Cardiac muscle cell (in vitro differentiated cells and primary cell): ENCODE measurements at regions not wholly inside any gene's neighbourhood (a gene's known extent, or its start where the extent isn't known, plus 50 kb on each side); places are given as distances from the start of the nearest gene placed in this dataset.

Experiments used
- DNase-seq, 2 donors: peaks; one replicate each; pipeline versions ENCODE4 v3.0.0 to v3.0.0-alpha.2; 2010 to 2017; ENCODE audit warnings: low read depth in 1 of 2, low spot score in 1 of 2
- H3K27ac ChIP-seq: fragments of 200-600 bp; sonication (generic); 2 replicates; pipeline ENCODE4 v1.5.1; 2016
- H3K27me3 ChIP-seq: fragments of 200-600 bp; sonication (generic); 2 replicates; pipeline ENCODE4 v1.6.0; 2016; ENCODE audit warnings: control low read depth
- H3K36me3 ChIP-seq: fragments of 200-600 bp; sonication (generic); 2 replicates; pipeline ENCODE4 v1.5.1; 2016; ENCODE audit warnings: control low read depth
- H3K4me1 ChIP-seq: fragments of 200-600 bp; sonication (generic); 2 replicates; pipeline ENCODE4 v1.8.1; 2017; ENCODE audit warnings: low read depth, mild to moderate bottlenecking, mixed run types
- H3K4me3 ChIP-seq: fragments of 200-600 bp; sonication (generic); 2 replicates; pipeline ENCODE4 v1.5.1; 2016; ENCODE audit warnings: mild to moderate bottlenecking
- H3K9me3 ChIP-seq: fragments of 200-600 bp; sonication (generic); 2 replicates; pipeline ENCODE4 v1.5.1; 2017; ENCODE audit warnings: low read depth, mild to moderate bottlenecking, control low read depth
- CTCF ChIP-seq: IDR thresholded peaks from 2 replicates; pipeline ENCODE4 v1.5.1; 2012; ENCODE audit warnings: low read depth, mild to moderate bottlenecking, low read length

DNA sequence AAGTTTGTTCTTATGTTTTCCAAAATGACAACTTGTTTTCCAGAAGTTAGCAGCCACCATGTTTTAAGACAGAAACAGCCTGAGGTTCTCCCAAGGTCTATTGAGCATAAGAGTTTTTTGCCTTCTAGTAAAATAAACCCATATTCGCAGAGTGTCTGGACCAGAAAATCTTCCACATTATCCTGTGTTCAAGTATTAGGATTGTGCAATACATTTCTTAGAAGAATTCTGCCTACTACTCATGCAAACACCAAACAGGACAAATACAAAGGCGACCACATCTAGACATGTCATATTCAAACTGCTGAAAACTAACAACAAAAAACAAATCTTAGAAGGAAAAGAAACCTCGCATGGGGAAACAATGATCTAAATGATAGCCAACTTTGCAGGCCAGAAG lies 145.4 kb upstream of the AHI1 start:
- no peaks in the 10 kb centered on the region for H3K27me3 ChIP-seq
- no peaks in the 10 kb centered on the region for H3K4me1 ChIP-seq
- H3K27ac ChIP-seq: no peak overlapping the region
- no peak for DNase-seq
- no peak overlapping the region for H3K4me3 ChIP-seq
- no peaks in the 10 kb centered on the region for H3K9me3 ChIP-seq
- no peak for TF ChIP-seq CTCF
- H3K36me3 ChIP-seq: no peaks in the 10 kb centered on the region

DNA sequence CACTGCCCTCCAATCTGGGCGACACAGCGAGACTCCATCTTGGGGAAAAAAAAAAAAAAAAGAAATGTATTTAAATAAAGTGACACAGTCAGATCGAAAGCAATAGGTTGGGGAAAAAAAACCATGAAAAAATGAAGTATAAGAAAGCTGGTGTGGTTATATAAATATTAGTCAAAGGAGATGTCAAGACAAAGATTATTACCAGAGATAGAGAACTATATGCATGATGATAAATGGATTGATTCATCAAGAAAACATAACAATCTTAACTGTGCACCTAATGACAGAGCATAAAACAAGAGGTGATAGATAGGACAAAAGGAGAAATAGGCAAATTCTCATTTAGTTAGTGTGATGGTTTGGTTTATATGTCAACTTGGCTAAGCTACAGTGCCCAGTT lies 146.9 kb upstream of the AHI1 start:
- Histone ChIP-seq H3K9me3 (no peaks in the 10 kb centered on the region), H3K27ac (no peak overlapping the region), H3K4me3 (no peak overlapping the region), H3K27me3 (no peaks in the 10 kb centered on the region), H3K4me1 (no peaks in the 10 kb centered on the region), H3K36me3 (no peaks in the 10 kb centered on the region)
- DNase-seq: no peak
- no peak for TF ChIP-seq CTCF

GRCh38 chr6:135647521-135647920 lies 150.0 kb upstream of the AHI1 start:
- no peaks in the 10 kb centered on the region for H3K9me3 ChIP-seq
- TF ChIP-seq CTCF: no peak
- H3K4me3 ChIP-seq: no peak overlapping the region

GRCh38 chr6:135651964-135652755 lies 154.6 kb upstream of the AHI1 start:
- Histone ChIP-seq H3K27me3 (no peaks in the 10 kb centered on the region), H3K4me1 (no peaks in the 10 kb centered on the region), H3K36me3 (no peaks in the 10 kb centered on the region), H3K27ac (no peak overlapping the region), H3K4me3 (no peak overlapping the region), H3K9me3 (no peaks in the 10 kb centered on the region)
- no peak for DNase-seq
- no peak for TF ChIP-seq CTCF

More at GRCh38 chr6:135647521-135647920, 150.0 kb upstream of the AHI1 start:
- H3K27ac ChIP-seq: no peak overlapping the region
- DNase-seq: no peak
- H3K36me3 ChIP-seq: no peaks in the 10 kb centered on the region
- H3K4me1 ChIP-seq: no peaks in the 10 kb centered on the region
- no peaks in the 10 kb centered on the region for H3K27me3 ChIP-seq

DNA sequence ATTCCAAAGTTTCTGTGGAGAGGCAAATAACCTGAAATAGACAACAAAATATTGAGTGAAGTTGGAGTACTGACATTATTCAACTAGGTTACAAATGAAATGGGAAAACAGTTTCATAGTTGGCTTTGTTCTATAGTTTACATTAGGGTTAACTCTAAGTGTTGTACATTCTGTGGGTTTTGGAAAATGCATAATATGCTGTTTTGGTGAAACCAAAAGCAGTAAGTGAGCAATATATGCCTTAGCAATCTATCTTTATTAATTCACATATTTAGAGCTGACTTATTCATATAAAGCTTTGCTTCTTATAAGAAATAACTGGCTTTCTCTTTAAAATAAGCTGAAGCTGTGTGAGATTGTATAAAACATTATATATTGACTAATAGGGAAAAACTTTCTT lies 157.5 kb upstream of the AHI1 start:
- TF ChIP-seq CTCF: no peak
- Histone ChIP-seq H3K27me3 (no peaks in the 10 kb centered on the region), H3K9me3 (no peaks in the 10 kb centered on the region), H3K4me3 (no peak overlapping the region), H3K4me1 (no peaks in the 10 kb centered on the region), H3K36me3 (no peaks in the 10 kb centered on the region), H3K27ac (no peak overlapping the region)
- DNase-seq: no peak
